SH-SY5Y (cell line): ENCODE measurements at regions not wholly inside any gene's neighbourhood (a gene's known extent, or its start where the extent isn't known, plus 50 kb on each side); places are given as distances from the start of the nearest gene placed in this dataset.

ENCODE experiments used
- GATA2 ChIP-seq: IDR thresholded peaks from 2 replicates; pipeline ENCODE4 v1.6.1; 2011; ENCODE audit warnings: mild to moderate bottlenecking, low read depth, low read length
- GATA3 ChIP-seq: IDR thresholded peaks from 2 replicates; pipeline ENCODE4 v1.6.1; 2011; ENCODE audit warnings: low read depth, mild to moderate bottlenecking, low read length, moderate library complexity

DNA sequence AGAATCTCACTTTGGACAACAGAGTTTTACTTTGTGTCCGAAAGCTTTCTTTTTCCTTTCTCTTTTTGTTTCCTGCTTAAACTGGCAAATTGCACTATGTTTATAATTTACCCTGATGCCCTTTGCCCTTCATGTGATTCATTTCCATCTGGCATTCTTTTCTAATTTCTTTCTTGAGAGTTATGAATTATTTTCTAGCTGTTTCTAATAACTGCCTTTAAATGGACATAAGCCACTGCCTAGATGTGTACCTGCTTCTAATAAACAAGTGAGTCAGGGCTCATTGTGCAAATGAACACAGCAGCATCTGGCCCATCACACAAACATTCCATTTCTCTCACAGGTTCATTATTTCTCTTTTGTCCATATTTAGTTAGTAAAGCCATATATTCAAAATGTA lies 242.3 kb upstream of the GPRIN3 start:
- TF ChIP-seq GATA3, result no peak
- TF ChIP-seq GATA2, result no peak

DNA sequence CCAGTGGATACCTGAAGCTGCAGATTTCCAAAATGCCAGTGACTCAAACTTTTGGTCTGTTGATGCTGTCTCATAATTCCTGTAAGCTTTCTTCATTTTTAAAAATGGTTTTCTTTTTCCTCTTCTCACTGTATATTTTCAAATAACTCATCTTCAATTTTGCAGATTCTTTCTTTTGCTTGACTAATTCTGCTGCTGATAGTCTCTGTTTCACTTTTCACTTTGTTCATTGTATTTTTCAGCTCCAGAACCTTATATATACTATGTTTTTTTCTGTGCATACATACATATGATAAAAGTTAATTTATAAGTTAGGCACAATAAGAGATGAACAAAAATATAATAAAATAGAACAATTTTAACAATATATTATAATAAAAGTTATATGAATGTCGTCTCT lies 237.7 kb upstream of the GPRIN3 start:
- TF ChIP-seq GATA3 (no peak), GATA2 (no peak)

DNA sequence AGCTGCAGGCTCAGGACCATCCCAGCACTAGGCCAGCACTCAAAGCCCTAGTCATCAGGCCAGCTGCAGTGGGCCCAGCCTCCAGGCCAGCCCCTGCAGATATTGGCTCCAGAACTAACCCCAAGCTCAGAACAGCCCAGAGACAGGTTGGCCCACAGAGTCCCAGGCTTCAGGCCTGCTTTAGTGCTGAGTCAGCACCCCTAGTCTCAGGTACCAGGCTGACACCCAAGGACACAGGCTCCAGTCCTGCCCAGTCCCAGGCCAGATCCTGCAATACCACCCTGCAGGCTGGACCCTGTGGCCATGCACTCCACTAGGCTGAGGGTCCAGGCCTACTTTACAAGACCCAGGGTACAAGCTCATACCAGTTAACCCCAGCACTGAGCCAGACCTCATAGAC lies 234.4 kb upstream of the GPRIN3 start:
- TF ChIP-seq GATA2 (no peak), GATA3 (no peak)

DNA sequence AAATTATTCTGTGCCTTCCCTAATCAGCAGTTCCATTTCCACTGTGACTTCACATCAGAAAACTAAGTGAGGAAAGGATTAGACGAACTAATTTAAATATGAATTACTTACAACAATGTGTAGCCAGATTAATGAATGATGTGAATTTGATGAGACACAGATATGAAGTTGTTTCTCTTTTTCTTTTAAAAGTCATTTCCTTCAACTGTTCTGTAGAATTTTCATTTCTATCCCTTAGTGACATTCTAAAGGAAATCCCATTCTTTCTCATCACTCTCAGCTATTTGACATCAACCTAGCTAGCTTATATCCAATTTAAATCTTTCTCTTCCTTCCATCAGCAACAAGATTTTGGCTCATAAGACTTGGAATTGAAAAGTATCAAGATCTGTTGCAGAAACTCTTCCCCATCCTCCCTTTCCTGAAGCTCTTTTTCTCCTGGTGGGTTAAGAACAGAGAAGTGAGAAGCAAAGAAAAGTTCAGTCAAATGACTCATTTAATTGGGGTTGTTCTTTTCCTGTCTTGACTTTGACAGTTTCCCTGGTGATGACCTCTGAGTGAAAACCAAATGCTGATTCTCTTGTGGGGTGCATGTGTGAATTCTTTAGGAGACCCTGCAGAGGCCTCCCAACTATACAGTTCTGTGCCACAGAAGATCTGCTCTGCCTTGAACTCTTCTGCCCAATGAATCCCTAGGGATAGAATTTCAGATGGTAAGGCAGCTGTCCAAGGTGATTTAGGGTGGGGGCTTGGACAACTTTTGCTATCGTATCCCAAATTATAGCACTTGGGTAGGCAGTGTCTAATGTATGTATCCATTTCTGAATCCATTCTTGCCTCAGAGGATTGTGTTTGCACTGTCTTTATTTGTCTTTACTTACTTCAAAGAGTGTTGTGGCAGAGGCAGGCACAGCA lies 232.5 kb upstream of the GPRIN3 start:
- TF ChIP-seq GATA2 (no peak), GATA3 (no peak)

DNA sequence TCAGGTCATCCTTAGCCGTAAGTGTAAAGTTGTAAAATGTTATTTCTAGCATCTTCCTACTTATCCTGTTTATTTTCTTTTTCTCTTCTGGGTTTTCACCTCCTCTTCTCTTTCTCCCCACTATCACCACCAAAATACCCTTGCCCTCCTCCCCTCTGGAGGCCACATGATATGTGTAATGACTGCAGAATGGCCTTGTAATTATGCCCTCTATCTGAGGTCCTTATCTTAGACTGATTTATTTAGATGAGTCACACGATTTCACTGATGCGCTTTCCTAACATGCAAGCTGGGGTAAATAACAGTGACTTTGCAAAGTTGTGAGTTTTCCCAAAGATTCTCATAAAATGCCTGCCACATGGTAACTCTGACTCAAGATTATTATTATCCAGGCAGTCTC lies 231.8 kb upstream of the GPRIN3 start:
- no peak for TF ChIP-seq GATA3
- TF ChIP-seq GATA2, result no peak

DNA sequence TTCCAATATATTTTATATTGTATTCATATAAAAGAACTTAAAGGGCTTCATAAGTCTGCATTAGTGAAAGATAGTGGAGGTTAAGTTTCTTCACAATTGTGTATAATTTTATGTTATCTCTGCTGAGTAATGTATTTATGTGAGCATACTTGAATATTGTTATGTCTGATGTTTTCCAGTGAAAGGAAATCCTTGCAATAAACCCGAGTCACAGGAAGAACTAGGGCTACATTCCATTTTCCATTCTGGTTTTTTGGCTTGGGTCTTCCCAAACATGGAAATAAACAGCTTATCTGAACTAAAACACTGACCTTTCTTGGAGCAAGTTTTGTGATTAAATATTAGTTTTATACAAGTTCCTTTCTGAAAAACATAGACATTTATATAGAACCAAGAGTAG lies 231.3 kb upstream of the GPRIN3 start:
- TF ChIP-seq GATA3 (no peak), GATA2 (no peak)

DNA sequence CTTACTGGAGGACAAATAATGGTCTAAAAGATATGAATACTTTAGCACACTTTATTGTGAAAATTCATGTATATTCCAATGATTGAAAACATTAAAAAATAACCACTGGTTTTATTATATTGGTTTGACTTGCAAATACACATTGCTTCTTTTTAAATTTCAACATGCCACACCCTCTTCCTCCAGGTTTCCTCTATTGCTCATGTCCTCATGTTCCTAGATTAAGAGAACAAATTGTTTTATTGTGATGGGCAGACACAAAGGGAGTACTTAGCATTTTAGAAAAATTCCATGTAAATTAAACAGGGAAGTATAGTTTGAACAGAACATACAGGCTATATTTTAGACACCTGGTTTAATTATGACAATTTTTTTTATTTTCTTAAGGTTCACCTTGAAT lies 230.6 kb upstream of the GPRIN3 start:
- no peak for TF ChIP-seq GATA2
- no peak for TF ChIP-seq GATA3

DNA sequence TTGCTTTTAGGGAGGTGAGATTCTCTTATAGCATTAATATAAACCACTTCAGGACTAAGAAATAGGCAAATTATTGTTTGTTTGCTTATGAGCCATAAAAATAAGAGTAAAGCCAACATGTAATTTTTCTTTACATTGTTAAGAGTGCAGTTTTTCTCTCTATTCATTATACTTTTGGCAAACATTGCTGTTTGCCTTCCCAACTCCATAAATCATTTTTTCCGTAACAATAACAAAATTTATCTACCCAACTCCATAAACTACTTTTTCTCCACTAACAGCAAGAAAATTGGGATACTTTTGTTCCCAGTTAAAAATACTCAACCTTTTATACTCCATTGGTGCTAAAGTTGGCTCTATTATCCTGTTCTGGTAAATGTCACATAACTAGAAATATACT lies 229.7 kb upstream of the GPRIN3 start:
- no peak for TF ChIP-seq GATA2
- no peak for TF ChIP-seq GATA3

DNA sequence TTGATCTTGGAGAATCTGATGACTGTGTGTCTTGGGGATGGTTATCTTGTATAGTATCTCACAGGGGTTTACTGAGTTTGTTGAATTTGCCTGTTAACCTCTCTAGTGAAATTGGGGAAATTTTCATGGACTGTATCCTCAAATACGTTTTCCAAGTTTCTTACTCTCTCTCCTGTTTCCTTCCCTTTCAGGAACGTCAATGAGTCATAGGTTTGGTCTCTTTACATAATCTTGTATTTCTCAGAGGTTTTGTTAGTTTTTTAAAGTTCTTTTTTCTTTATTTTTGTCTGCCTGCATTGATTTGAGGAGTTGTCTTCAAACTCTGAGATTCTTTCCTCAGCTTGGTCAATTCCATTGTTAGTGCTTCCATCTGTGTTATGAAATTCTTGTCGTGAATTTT lies 227.7 kb upstream of the GPRIN3 start:
- TF ChIP-seq GATA2, result no peak
- no peak for TF ChIP-seq GATA3

DNA sequence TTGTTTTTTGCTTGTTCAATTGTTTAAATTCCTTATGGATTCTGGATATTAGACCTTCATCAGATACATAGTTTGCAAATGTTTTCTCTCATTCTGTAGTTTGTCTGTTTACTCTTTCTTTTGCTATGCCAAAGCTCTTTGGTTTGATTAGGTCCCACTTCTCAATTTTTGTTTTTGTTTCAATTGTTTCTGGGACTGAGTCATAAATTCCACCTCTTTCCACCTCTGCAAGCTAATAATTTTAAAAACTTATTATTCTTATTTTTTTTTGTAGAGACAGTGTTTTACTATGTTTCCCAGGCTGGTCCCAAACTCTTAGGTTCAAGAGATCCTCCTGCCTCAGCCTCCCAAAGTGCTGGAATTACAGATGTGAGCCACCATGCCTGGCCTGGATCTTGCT lies 226.8 kb upstream of the GPRIN3 start:
- TF ChIP-seq GATA3, result no peak
- TF ChIP-seq GATA2, result no peak

DNA sequence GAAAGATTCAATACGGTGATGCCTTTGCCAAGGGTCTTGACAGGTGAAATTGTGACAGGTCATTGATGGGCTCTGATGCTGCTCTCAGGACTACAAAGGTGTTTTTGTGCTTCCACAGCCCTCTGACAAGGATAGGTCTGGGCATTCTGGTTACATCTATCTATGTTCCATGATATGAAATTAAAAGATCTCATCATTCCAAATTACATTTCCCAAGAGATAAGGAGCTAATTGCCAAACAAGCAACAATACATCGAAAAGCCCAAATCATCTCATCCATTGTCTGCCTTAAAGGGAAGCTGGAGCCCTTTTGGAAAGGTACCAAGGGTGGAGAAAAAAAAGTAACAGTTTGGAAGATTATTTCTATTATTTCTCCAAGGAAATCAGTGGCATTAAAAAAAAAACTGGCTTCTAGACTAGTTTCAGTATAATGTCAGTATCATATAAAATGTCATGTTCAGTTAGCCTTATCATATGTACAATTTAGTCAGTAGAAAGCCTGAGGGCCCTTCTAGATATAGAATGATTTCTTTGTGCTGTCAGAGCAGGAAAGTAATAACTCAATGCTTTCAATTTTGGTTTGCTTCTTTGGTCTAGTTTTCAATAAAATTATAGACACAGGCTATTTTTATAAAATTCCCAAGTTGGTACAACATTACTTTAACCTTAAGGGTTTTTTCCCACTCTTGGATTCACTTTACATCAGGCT lies 224.5 kb upstream of the GPRIN3 start:
- TF ChIP-seq GATA2 (peak; percentile 50; the same call in 1 of the 2 replicates), GATA3 (no peak)

DNA sequence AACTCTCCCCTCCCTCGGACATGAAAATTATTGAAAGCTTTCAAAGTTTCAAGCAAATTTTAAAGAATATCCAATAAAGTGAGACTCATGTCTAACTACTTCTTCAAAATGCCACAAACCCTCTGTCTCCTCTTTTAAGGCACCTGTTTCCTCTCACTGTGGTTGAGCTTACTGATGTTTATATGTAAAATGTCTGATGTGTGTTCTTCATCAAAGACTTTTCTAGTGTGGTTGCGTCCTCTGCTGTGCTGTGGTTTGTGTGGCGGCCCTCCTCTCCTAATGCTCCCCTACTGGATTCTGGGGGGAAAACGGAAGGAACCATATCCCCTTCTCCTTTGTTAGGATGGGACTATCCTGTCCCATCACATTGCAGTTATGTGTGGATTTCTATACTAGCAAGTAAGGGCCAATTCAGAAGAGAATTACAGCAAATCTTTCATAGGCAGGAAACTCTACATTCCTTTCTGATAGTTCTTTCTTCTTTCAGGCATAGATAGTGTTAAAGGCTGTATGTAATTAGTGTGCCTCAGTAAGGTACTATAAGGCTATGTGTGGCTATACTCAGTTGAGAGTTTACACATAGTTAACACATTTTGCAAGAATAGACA lies 221.0 kb upstream of the GPRIN3 start:
- TF ChIP-seq GATA3 (no peak), GATA2 (no peak)

DNA sequence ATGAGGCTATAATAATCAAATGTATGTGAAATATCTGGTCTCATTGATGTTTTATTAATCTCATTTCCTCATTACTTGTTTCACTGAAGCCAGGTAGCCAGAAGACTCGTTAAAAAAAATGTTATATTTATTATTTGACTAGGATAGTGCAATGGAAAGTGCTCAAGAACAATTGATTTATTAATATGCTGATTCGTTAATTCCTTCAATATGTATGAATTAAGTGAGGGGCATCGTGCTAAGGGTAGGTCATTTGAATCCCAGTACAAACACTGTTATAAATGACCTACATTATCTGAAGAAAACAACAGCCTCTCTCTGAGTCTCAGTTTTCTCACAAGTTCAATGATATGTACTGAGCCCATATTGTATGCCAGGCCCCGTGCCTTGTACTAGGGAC lies 214.2 kb upstream of the GPRIN3 start:
- TF ChIP-seq GATA2, result no peak
- TF ChIP-seq GATA3, result no peak

DNA sequence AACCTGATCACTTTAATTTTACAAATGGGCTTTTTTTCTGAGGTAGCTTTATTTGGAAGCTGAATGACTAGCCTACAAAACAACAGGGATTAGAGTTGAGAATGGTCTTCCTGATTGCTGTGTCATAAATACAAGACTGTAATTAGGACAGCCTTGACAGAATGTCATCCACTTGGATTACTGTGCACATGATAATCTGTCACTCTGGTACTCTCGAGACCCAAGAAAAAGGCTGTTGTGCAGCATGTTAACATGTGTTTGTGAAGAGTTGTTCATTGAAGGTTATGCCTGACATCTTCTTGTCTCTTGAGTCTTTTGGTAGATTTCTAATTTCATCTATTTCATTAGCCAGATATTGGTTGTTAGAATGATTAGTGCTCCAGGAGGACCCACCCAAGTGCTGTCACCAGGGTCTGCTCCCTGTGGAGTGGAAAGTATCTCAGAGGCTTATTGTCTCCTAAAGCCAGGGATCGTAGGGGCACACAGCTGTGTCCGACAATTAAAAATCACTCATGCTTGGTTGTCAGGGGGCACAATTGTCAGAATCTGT lies 212.2 kb upstream of the GPRIN3 start:
- TF ChIP-seq GATA2 (no peak), GATA3 (no peak)

DNA sequence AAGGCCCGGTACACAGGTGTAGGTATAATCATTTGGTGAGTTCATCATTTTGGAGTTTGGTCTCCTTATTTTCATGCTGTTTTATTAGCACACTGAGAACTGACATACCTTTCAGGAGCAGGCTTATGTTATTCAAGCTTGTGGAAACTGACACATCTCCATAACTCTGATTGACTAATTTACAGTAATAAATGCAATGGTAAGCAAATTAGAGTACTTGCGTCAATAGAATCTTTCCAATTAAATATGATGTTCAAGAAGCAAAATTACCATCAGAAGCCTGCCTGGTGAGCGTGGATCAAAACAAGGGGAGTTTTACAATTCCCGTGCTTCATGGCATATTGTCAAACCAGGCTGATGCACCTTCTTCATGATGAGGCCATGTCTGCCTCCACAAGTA lies 210.7 kb upstream of the GPRIN3 start:
- TF ChIP-seq GATA3 (no peak), GATA2 (no peak)
